Trophoblast cell (in vitro differentiated cells and primary cell): ENCODE measurements at regions not wholly inside any gene's neighbourhood (a gene's known extent, or its start where the extent isn't known, plus 50 kb on each side); places are given as distances from the start of the nearest gene placed in this dataset.

Experiments used
- DNase-seq, 2 donors: peaks; one replicate each; pipeline ENCODE4 v3.0.0-alpha.2; 2016
- H2AFZ ChIP-seq: 2 replicates; pipeline ENCODE4 v1.6.1; 2013; ENCODE audit warnings: low read length, moderate library complexity, mild to moderate bottlenecking; ENCODE audit not compliant: insufficient read depth, poor library complexity
- H2AK5ac ChIP-seq: 2 replicates; pipeline ENCODE4 v1.6.1; 2013; ENCODE audit warnings: mild to moderate bottlenecking, low read length
- H2BK120ac ChIP-seq: 2 replicates; pipeline ENCODE4 v1.6.1; 2013; ENCODE audit warnings: low read length, mild to moderate bottlenecking, moderate library complexity; ENCODE audit not compliant: insufficient read depth, poor library complexity
- H2BK12ac ChIP-seq: 2 replicates; pipeline ENCODE4 v1.6.1; 2013; ENCODE audit warnings: mild to moderate bottlenecking, low read length, moderate library complexity
- H2BK5ac ChIP-seq: 2 replicates; pipeline ENCODE4 v1.6.1; 2013; ENCODE audit warnings: low read length, low read depth, moderate library complexity, mild to moderate bottlenecking; ENCODE audit not compliant: poor library complexity
- H3K14ac ChIP-seq: 2 replicates; pipeline ENCODE4 v1.6.1; 2013; ENCODE audit warnings: mild to moderate bottlenecking, low read length
- H3K18ac ChIP-seq: 2 replicates; pipeline ENCODE4 v1.6.1; 2013; ENCODE audit warnings: mild to moderate bottlenecking, low read length
- H3K23ac ChIP-seq: 2 replicates; pipeline ENCODE4 v1.6.1; 2013; ENCODE audit warnings: low read length
- H3K27ac ChIP-seq: 2 replicates; pipeline ENCODE4 v1.5.1; 2013; ENCODE audit warnings: low read depth, mild to moderate bottlenecking, inconsistent platforms, low read length, moderate library complexity
- H3K27me3 ChIP-seq: 2 replicates; pipeline ENCODE4 v1.6.1; 2013; ENCODE audit warnings: inconsistent platforms, mild to moderate bottlenecking, low read length, moderate library complexity; ENCODE audit not compliant: insufficient read depth
- H3K36me3 ChIP-seq, 2 experiments: 1 replicate in 1 of 2; 2 replicates in 1 of 2; pipeline ENCODE4 v1.6.1; 2013; ENCODE audit warnings: low read length in 2 of 2, mild to moderate bottlenecking in 2 of 2, moderate library complexity in 1 of 2; ENCODE audit not compliant: insufficient read depth in 2 of 2, control insufficient read depth in 1 of 2
- H3K4ac ChIP-seq: 2 replicates; pipeline ENCODE4 v1.6.1; 2013; ENCODE audit warnings: low read depth, mild to moderate bottlenecking, low read length, moderate library complexity
- H3K4me1 ChIP-seq, 2 experiments: 1 replicate in 1 of 2; 2 replicates in 1 of 2; pipeline ENCODE4 v1.6.1; 2013; ENCODE audit warnings: low read length in 2 of 2, mild to moderate bottlenecking in 2 of 2, moderate library complexity in 1 of 2; ENCODE audit not compliant: insufficient read depth in 2 of 2, control insufficient read depth in 1 of 2
- H3K4me2 ChIP-seq: 2 replicates; pipeline ENCODE4 v1.6.1; 2013; ENCODE audit warnings: inconsistent platforms, mild to moderate bottlenecking, low read length, moderate library complexity
- H3K4me3 ChIP-seq: 2 replicates; pipeline ENCODE4 v1.5.1; 2013; ENCODE audit warnings: mild to moderate bottlenecking, low read depth, low read length, inconsistent platforms
- H3K79me1 ChIP-seq: one replicate; pipeline ENCODE4 v1.6.1; 2013; ENCODE audit warnings: low read length
- H3K79me2 ChIP-seq: 2 replicates; pipeline ENCODE4 v1.6.1; 2013; ENCODE audit warnings: low read length, mild to moderate bottlenecking; ENCODE audit not compliant: control insufficient read depth, insufficient read depth, poor library complexity
- H3K9ac ChIP-seq: 2 replicates; pipeline ENCODE4 v1.6.1; 2013; ENCODE audit warnings: mild to moderate bottlenecking, low read length
- H3K9me3 ChIP-seq: 2 replicates; pipeline ENCODE4 v1.6.1; 2013; ENCODE audit warnings: low read depth, mild to moderate bottlenecking, control low read depth, inconsistent platforms, low read length; ENCODE audit not compliant: insufficient read depth
- H4K12ac ChIP-seq: 2 replicates; pipeline ENCODE4 v1.6.1; 2013; ENCODE audit warnings: low read depth, mild to moderate bottlenecking, low read length, moderate library complexity
- H4K8ac ChIP-seq: 2 replicates; pipeline ENCODE4 v1.6.1; 2013; ENCODE audit warnings: low read depth, mild to moderate bottlenecking, low read length, moderate library complexity
- H4K91ac ChIP-seq: one replicate; pipeline ENCODE4 v1.6.1; 2013; ENCODE audit warnings: low read depth, mild to moderate bottlenecking, low read length, moderate library complexity
- WGBS: extraction: QIAGEN DNeasy Blood & Tissue Kit; methylation state at CpG from one replicate; pipeline ENCODE4 v1.1.7; 2013; ENCODE audit warnings: missing lambda C conversion rate; ENCODE audit not compliant: insufficient read length, insufficient coverage; ENCODE audit errors: extremely low coverage; 5-methylcytosine and 5-hydroxymethylcytosine counted together

DNA sequence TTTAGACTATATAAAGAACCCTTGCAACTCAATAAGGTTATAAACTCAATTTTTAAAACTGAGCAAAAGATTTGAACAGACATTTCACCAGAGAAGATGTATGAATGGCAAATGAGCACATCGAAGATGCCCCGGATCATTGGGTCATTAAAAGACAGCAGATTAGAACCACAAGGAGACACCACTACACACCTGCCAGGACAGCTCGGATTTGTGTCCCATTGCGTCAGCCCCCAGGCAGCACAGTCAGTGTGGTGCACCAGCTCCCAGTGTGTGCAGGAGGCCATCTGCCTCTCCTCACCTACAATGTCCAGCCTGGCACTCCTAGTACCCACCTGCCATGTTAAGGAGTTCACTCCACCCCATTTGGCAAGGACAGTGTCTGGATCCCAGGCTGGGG is 61.1 kb upstream of the LRP8 start:
- no peak overlapping the region for H2AFZ ChIP-seq
- no peaks in the 10 kb centered on the region for H3K27me3 ChIP-seq
- no peaks in the 10 kb centered on the region for H3K79me2 ChIP-seq
- H3K4ac ChIP-seq: no peak overlapping the region
- no peak overlapping the region for H2BK12ac ChIP-seq
- H3K14ac ChIP-seq: no peak overlapping the region
- H3K9ac ChIP-seq: no peak overlapping the region
- H3K36me3 ChIP-seq: no peaks in the 10 kb centered on the region
- no peak overlapping the region for H3K27ac ChIP-seq
- H3K79me1 ChIP-seq: no peaks in the 10 kb centered on the region
- H3K9me3 ChIP-seq: no peaks in the 10 kb centered on the region
- no peak overlapping the region for H2BK5ac ChIP-seq
- H4K12ac ChIP-seq: no peak overlapping the region
- no peak overlapping the region for H4K8ac ChIP-seq
- WGBS: no CpG with 5 or more reads among the region's 4 CpGs
- no peak for DNase-seq
- no peak overlapping the region for H3K23ac ChIP-seq
- H2AK5ac ChIP-seq: no peak overlapping the region
- H3K4me1 ChIP-seq: no peaks in the 10 kb centered on the region
- H3K4me2 ChIP-seq: no peak overlapping the region
- no peak overlapping the region for H2BK120ac ChIP-seq
- no peak overlapping the region for H3K18ac ChIP-seq
- no peak overlapping the region for H4K91ac ChIP-seq
- no peak overlapping the region for H3K4me3 ChIP-seq

DNA sequence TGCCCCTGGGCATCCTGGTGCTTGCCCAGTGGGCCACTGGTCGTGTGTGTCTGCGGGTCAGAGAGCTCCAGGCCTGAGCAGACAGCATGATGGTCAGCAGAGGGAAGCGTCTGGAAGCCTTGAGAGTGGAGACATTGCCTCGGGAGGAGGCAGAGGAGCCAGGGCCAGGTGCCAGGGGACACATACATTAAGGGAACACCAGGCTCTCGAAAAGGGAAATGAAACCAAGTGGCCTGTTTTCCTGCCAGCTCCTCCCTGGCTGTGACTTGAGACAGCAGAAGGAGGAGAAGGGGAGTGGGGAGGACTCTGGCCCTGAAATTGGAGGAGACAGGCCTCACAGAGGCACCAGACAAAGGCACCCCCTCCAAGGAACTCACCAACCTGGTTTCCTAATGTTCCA is 62.4 kb upstream of the LRP8 start:
- peak in 1 of 2 donors; percentile 3 for DNase-seq
- Histone ChIP-seq H3K36me3 (no peaks in the 10 kb centered on the region), H3K9ac (no peak overlapping the region), H3K27me3 (no peaks in the 10 kb centered on the region), H3K14ac (no peak overlapping the region), H3K27ac (no peak overlapping the region), H4K8ac (no peak overlapping the region), H3K23ac (no peak overlapping the region), H2AK5ac (no peak overlapping the region), H2BK120ac (no peak overlapping the region), H3K4me2 (no peak overlapping the region), H3K4ac (no peak overlapping the region), H2BK5ac (no peak overlapping the region), H3K9me3 (no peaks in the 10 kb centered on the region), H3K18ac (no peak overlapping the region), H3K4me3 (no peak overlapping the region), H2BK12ac (no peak overlapping the region), H4K12ac (no peak overlapping the region), H3K79me2 (no peaks in the 10 kb centered on the region), H4K91ac (no peak overlapping the region), H3K4me1 (no peaks in the 10 kb centered on the region), H3K79me1 (no peaks in the 10 kb centered on the region), H2AFZ (no peak overlapping the region)
- WGBS: no CpG with 5 or more reads among the region's 5 CpGs

DNA sequence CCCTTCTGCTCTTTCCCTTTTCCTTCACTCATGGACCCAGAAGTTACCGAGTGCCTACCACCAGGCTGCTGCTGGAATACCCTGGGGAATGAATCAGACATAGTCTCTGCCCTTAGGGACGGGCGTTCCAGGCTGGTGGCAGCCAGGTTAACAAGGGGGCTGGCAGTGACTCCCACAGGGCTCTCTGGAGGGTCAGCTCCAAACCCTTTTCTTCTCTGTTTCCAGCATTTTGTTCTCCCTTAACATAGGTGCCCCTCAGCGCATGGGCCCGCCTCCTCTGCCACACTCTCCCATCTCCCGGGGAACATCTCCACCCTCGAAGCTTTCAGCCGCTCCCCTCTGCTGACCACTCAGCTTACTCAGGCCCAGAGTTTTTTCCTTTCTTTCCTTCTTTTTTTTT is 62.9 kb upstream of the LRP8 start:
- no peak overlapping the region for H3K9ac ChIP-seq
- no peak overlapping the region for H2BK120ac ChIP-seq
- H3K27me3 ChIP-seq: no peaks in the 10 kb centered on the region
- H4K8ac ChIP-seq: no peak overlapping the region
- no peak overlapping the region for H3K27ac ChIP-seq
- H3K4me1 ChIP-seq: no peaks in the 10 kb centered on the region
- no peak overlapping the region for H3K23ac ChIP-seq
- H2AFZ ChIP-seq: no peak overlapping the region
- H4K12ac ChIP-seq: no peak overlapping the region
- H3K79me2 ChIP-seq: no peaks in the 10 kb centered on the region
- H3K4ac ChIP-seq: no peak overlapping the region
- H3K18ac ChIP-seq: no peak overlapping the region
- WGBS: no CpG with 5 or more reads among the region's 8 CpGs
- H4K91ac ChIP-seq: no peak overlapping the region
- H3K4me2 ChIP-seq: no peak overlapping the region
- H2BK12ac ChIP-seq: no peak overlapping the region
- no peak overlapping the region for H3K4me3 ChIP-seq
- no peaks in the 10 kb centered on the region for H3K79me1 ChIP-seq
- H3K9me3 ChIP-seq: no peaks in the 10 kb centered on the region
- H3K36me3 ChIP-seq: no peaks in the 10 kb centered on the region
- no peak overlapping the region for H2AK5ac ChIP-seq
- no peak overlapping the region for H3K14ac ChIP-seq
- DNase-seq: no peak
- no peak overlapping the region for H2BK5ac ChIP-seq

DNA sequence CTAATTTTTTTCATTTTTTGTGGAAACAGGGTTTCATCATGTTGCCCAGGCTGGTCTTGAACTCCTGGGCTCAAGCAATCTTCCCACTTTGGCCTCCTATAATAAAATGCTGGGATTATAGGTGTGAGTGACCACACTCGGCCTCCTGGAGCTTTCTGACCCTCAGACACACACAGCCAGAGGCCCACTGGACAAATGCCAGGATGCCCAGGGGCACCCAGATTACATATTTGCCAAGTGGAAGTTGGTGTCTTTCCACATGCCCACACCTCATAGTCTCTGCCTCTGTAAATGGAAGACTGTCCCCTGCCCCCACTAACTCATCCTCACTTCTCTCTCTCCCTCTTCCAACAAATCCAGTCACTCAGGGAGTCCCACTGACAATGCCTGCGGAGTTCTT is 63.4 kb upstream of the LRP8 start:
- DNase-seq: no peak
- Histone ChIP-seq H4K91ac (no peak overlapping the region), H3K4me1 (no peaks in the 10 kb centered on the region), H4K8ac (no peak overlapping the region), H3K36me3 (no peaks in the 10 kb centered on the region), H3K27me3 (no peaks in the 10 kb centered on the region), H2AFZ (no peak overlapping the region), H3K79me1 (no peaks in the 10 kb centered on the region), H3K4me2 (no peak overlapping the region), H2BK120ac (no peak overlapping the region), H3K18ac (no peak overlapping the region), H3K9ac (no peak overlapping the region), H3K4ac (no peak overlapping the region), H3K79me2 (no peaks in the 10 kb centered on the region), H2BK12ac (no peak overlapping the region), H4K12ac (no peak overlapping the region), H3K4me3 (no peak overlapping the region), H3K27ac (no peak overlapping the region), H2BK5ac (no peak overlapping the region), H2AK5ac (no peak overlapping the region), H3K9me3 (no peaks in the 10 kb centered on the region), H3K23ac (no peak overlapping the region), H3K14ac (no peak overlapping the region)
- WGBS: no CpG with 5 or more reads among the region's 2 CpGs

DNA sequence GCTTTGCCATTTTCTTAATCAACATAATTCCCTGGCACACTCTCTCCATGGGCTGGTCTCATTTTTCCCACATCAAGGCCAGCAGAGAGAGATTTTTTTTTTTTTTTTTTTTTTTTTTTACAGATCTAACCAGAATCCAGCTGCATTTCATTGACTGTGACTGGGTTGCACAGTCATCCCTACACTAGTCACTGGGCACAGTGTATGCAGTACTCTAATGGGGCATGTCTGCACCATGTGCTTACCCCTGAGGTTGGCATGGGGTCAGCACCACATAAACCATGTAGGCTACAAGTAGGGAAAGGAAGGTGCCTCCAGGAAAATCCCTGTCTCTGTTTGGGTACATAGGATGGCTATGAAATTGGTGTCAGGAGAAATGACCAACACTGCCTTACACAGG is 64.1 kb upstream of the LRP8 start:
- H3K4me3 ChIP-seq: no peak overlapping the region

More for the DNA sequence above, 64.1 kb upstream of the LRP8 start:
- no peak overlapping the region for H4K91ac ChIP-seq
- H3K79me2 ChIP-seq: no peaks in the 10 kb centered on the region
- no peaks in the 10 kb centered on the region for H3K27me3 ChIP-seq
- H3K27ac ChIP-seq: no peak overlapping the region
- no peak overlapping the region for H2AFZ ChIP-seq
- no peak overlapping the region for H3K23ac ChIP-seq
- H3K18ac ChIP-seq: no peak overlapping the region
- no peaks in the 10 kb centered on the region for H3K36me3 ChIP-seq
- no peak overlapping the region for H4K12ac ChIP-seq
- no peaks in the 10 kb centered on the region for H3K9me3 ChIP-seq
- H2BK12ac ChIP-seq: no peak overlapping the region
- no peak overlapping the region for H3K4me2 ChIP-seq
- no peaks in the 10 kb centered on the region for H3K4me1 ChIP-seq
- no peak overlapping the region for H3K14ac ChIP-seq
- no peak overlapping the region for H2BK5ac ChIP-seq
- no peaks in the 10 kb centered on the region for H3K79me1 ChIP-seq
- H2AK5ac ChIP-seq: no peak overlapping the region
- no peak overlapping the region for H3K4ac ChIP-seq
- H3K9ac ChIP-seq: no peak overlapping the region
- H2BK120ac ChIP-seq: no peak overlapping the region
- no peak overlapping the region for H4K8ac ChIP-seq
- no peak for DNase-seq
